GM19324 (cell line): ENCODE measurements at regions not wholly inside any gene's neighbourhood (a gene's known extent, or its start where the extent isn't known, plus 50 kb on each side); places are given as distances from the start of the nearest gene placed in this dataset.

ENCODE experiments used
- ATAC-seq: cut with Tn5 transposase; IDR thresholded peaks from one replicate; pipeline ENCODE4 v1.9.1; 2021; ENCODE audit warnings: mild to moderate bottlenecking, moderate library complexity; ENCODE audit not compliant: unreplicated experiment, low FRiP score

- no peak for ATAC-seq
These were observed 63.4 kb upstream of the CDH11 start for GRCh38 chr16:65185241-65185778.

DNA sequence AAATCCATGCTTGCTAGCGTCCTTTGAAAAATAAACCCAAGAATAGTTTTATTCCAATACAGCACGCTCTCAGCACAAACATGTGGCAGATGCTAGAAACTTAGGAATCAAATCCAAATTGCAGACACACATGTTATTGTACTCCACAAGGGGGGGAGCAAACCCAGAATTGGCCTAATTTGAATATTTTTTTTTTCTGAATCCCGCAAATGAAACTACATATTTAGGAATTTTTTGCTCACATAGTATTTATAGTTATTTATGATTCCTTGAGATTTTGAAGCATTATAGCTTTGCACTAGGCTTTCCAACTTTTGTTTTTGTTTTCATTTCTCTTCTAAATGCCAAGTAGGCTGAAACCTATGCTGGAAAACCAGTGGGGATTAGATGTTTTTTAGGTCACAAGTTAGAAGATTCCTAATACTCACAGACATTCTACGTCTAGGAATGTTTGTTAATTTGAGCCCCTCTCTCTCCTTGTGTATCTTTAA, 59.3 kb upstream of the CDH11 start:
- ATAC-seq, result no peak

GRCh38 chr16:65178151-65178550, 56.3 kb upstream of the CDH11 start:
- no peak for ATAC-seq

DNA sequence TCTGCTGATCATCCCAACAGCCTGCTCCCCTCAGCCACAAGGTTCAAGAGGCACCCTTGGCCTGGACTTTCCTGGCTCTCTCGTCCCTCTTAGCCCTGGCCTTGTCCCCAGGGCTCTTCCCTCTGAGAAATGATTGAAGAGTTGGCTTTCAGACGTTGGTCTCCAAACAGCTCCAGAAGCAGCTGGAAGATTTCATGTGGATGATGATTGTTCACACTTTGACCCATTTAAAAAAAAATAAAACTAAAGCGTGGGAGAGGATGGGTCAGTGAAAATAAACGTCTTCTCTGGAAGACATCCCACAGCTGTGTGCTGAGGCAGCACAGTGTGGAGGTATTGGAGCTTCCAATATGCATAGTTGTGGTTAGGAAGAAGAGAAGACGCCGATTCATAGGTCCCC, 54.7 kb upstream of the CDH11 start:
- ATAC-seq, result no peak

GRCh38 chr16:65172356-65172755, 50.5 kb upstream of the CDH11 start:
- no peak for ATAC-seq
